Nephron progenitor cell (in vitro differentiated cells): ENCODE measurements at regions not wholly inside any gene's neighbourhood (a gene's known extent, or its start where the extent isn't known, plus 50 kb on each side); places are given as distances from the start of the nearest gene placed in this dataset.

Experiments
- DNase-seq: peaks from one replicate; pipeline ENCODE4 v3.0.0; 2021
- H3K27ac Mint-ChIP-seq: 2 replicates; pipeline ENCODE4 v1.8.0; 2021; ENCODE audit warnings: mild to moderate bottlenecking, moderate library complexity, mixed read lengths
- H3K27me3 Mint-ChIP-seq: 2 replicates; pipeline ENCODE4 v1.8.0; 2021; ENCODE audit warnings: mild to moderate bottlenecking, low read depth, mixed read lengths; ENCODE audit not compliant: poor library complexity
- H3K36me3 Mint-ChIP-seq: 2 replicates; pipeline ENCODE4 v1.8.0; 2021; ENCODE audit warnings: low read depth, mixed read lengths
- H3K4me1 Mint-ChIP-seq: 2 replicates; pipeline ENCODE4 v1.8.0; 2021; ENCODE audit warnings: mixed read lengths
- H3K4me3 Mint-ChIP-seq: 2 replicates; pipeline ENCODE4 v1.8.0; 2021; ENCODE audit warnings: mild to moderate bottlenecking, moderate library complexity, mixed read lengths
- H3K9me3 Mint-ChIP-seq: 2 replicates; pipeline ENCODE4 v1.8.0; 2021; ENCODE audit warnings: mild to moderate bottlenecking, moderate library complexity, mixed read lengths
- TF ChIP-seq, protein P1 (sequence below): fragments of 200-600 bp; sonication (generic); IDR thresholded peaks from 2 replicates; pipeline ENCODE4 v1.5.0; 2021; ENCODE audit warnings: antibody characterized with exemption

DNA sequence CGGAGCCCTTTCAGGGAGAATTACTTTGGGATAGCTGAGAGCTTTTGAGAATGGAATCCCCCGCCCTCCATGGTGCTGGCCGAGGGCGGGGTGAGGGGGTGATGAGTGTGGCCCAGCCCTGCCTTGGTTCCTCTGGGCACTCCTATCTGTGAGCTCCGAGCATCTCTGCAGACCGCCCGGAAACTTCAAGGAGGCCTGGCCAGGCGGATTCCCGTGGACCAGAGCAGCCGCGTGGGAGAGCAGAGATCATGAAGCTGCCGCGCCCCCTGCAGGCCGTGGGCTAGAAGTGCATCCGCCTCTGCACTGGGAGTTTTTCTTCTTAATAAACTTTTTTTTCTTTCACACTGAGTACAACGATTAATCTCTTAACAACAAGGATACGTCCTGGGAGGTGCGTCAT lies 392.9 kb upstream of the EEF2KMT start:
- TF ChIP-seq, protein P1, sequence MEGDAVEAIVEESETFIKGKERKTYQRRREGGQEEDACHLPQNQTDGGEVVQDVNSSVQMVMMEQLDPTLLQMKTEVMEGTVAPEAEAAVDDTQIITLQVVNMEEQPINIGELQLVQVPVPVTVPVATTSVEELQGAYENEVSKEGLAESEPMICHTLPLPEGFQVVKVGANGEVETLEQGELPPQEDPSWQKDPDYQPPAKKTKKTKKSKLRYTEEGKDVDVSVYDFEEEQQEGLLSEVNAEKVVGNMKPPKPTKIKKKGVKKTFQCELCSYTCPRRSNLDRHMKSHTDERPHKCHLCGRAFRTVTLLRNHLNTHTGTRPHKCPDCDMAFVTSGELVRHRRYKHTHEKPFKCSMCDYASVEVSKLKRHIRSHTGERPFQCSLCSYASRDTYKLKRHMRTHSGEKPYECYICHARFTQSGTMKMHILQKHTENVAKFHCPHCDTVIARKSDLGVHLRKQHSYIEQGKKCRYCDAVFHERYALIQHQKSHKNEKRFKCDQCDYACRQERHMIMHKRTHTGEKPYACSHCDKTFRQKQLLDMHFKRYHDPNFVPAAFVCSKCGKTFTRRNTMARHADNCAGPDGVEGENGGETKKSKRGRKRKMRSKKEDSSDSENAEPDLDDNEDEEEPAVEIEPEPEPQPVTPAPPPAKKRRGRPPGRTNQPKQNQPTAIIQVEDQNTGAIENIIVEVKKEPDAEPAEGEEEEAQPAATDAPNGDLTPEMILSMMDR = peak; percentile 99

DNA sequence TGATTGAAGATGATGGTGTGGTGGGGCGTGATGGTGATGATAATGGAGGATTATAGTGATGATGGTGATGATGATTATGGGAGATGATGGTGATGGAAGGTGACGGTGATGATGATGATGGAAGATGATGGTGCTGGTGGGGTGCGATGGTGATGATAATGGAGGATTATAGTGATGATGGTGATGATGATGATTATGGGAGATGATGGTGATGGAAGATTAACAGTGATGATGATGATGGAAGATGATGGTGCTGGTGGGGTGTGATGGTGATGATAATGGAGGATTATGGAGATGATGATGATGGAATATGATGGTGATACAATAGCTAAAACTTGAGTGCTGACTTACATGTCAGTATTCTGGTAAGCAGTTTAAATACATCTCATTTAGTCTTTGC lies 391.0 kb upstream of the EEF2KMT start:
- Mint-ChIP-seq H3K27ac (no peak overlapping the region), H3K9me3 (no peaks in the 10 kb centered on the region), H3K36me3 (no peaks in the 10 kb centered on the region), H3K27me3 (no peaks in the 10 kb centered on the region), H3K4me1 (peaks cover 12% of the 10 kb centered on the region), H3K4me3 (no peak overlapping the region)
- DNase-seq = no peak
- TF ChIP-seq, protein P1 = no peak

More for the DNA sequence above, 392.9 kb upstream of the EEF2KMT start:
- H3K27ac Mint-ChIP-seq = no peak overlapping the region
- DNase-seq = peak; percentile 83
- no peaks in the 10 kb centered on the region for H3K9me3 Mint-ChIP-seq
- H3K36me3 Mint-ChIP-seq = no peaks in the 10 kb centered on the region
- H3K27me3 Mint-ChIP-seq = no peaks in the 10 kb centered on the region
- H3K4me3 Mint-ChIP-seq = no peak overlapping the region
- H3K4me1 Mint-ChIP-seq = peaks cover 22% of the 10 kb centered on the region

DNA sequence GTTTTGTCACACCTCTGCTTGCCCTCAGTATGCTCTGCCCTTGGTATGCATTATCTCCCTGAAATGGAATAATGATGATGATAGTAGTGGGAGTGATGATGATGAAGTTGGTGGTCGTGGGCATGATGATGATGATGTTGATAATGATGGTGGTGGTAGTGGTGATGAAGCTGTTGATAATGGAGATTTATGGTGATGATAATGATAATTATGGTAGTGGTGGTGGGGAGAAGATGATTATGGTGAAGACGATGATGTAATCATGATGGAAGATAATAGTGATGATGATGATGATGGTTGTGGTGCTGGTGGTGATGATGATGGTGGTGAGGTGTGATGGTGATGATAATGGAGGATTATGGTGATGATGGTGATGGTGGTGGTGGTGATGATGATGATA lies 390.1 kb upstream of the EEF2KMT start:
- Mint-ChIP-seq H3K36me3 (no peaks in the 10 kb centered on the region), H3K4me1 (peaks cover 11% of the 10 kb centered on the region), H3K27me3 (no peaks in the 10 kb centered on the region), H3K9me3 (no peaks in the 10 kb centered on the region), H3K4me3 (no peak overlapping the region), H3K27ac (no peak overlapping the region)
- DNase-seq = no peak
- TF ChIP-seq, protein P1 = no peak

DNA sequence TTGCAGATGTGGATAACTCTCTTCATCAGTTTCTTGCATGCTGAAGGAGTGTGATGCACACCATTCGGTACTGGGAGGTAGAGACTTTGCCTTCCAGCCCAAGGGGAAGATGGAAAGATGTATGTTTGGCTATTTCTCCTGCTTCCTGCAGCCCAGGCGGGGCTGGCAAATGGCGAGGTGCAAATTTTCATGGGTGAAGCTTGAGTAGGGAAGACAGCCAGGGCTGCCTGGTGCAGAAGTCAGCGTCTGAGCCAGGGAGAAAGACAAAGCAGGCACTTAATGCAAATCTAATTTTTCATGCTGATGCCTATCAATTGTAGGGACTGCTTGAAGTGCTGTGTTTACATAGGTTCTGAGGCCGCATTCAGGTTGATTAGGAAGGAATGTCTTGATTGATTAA lies 384.7 kb upstream of the EEF2KMT start:
- Mint-ChIP-seq H3K36me3 (no peaks in the 10 kb centered on the region), H3K9me3 (no peaks in the 10 kb centered on the region), H3K27ac (no peak overlapping the region), H3K27me3 (peaks cover 4% of the 10 kb centered on the region), H3K4me1 (peaks cover 31% of the 10 kb centered on the region), H3K4me3 (no peak overlapping the region)
- TF ChIP-seq, protein P1 = no peak
- DNase-seq = no peak

DNA sequence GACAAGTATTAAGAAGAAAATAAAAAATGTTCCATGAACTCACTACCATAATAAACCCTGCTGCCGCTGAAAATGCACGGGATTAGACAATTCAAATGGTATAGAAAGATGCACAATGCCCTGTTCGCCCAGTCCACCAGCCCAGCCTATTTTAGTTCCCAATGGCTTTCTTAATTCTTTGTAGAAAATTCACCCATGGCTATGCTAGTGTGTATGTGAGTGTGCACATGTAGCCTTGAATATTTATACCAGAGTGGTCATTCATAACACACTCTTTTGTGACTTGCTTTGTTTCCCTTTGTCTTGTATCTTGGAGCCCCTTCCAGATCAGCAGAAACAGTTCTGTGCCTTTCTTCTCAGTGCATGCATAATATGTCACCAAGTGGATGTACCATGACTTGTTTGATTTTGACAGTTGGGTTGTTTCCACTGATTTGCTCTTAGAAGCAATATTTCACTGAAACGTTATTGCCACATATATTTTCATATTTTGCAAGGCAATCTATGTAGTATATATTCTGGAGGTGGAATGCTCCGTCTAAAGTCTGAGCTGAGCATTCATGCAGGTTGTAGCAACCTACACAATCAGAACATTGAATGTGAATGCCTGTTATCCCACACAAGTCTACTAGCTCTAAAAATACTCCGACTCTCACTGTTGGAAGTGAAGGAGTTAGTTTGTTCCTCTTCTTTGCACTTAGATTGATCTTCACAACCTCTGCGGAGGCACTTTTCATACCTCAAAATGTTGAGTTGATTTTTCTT lies 383.0 kb upstream of the EEF2KMT start:
- no peak for DNase-seq
- no peak overlapping the region for H3K27ac Mint-ChIP-seq
- TF ChIP-seq, protein P1 = no peak
- no peak overlapping the region for H3K4me3 Mint-ChIP-seq
- peaks cover 7% of the 10 kb centered on the region for H3K27me3 Mint-ChIP-seq
- no peaks in the 10 kb centered on the region for H3K9me3 Mint-ChIP-seq
- H3K36me3 Mint-ChIP-seq = no peaks in the 10 kb centered on the region
- H3K4me1 Mint-ChIP-seq = peaks cover 25% of the 10 kb centered on the region

DNA sequence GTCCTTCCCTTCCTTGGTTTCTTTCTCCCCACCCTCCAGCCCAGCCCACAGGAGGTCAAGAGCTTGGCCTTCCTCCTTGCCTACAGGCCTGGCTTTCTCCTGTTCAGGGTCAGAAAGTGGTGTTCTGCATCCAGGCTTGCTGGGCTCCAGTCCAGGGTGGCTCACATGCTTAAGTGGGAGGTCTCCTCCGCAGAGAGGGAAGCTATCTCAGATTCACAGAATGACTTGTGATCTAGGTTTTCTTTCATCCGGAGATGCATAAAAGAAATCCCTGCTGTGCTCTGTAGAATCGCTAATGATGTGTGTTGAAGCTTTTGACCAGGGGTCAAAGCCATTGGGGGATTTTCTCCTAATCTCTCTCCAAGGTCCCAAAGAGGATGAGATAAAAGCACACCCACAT lies 382.3 kb upstream of the EEF2KMT start:
- peaks cover 25% of the 10 kb centered on the region for H3K4me1 Mint-ChIP-seq
- H3K27me3 Mint-ChIP-seq = peaks cover 7% of the 10 kb centered on the region
- no peaks in the 10 kb centered on the region for H3K9me3 Mint-ChIP-seq
- no peak for DNase-seq
- no peak overlapping the region for H3K27ac Mint-ChIP-seq
- H3K36me3 Mint-ChIP-seq = no peaks in the 10 kb centered on the region
- no peak overlapping the region for H3K4me3 Mint-ChIP-seq
- TF ChIP-seq, protein P1 = no peak
